ENCODE measurements at regions not wholly inside any gene's neighbourhood (a gene's known extent, or its start where the extent isn't known, plus 50 kb on each side); places are given as distances from the start of the nearest gene placed in this dataset.
"Not testable (repeated sequence)": the region's sequence is repeated elsewhere in the genome, so short reads cannot be mapped to it uniquely, and the experiment has no call there.

- DNase-seq (ENCODE audit: low read depth) = peak; percentile 82
Observed at GRCh38 chr3:94405258-94406035, 342.6 kb downstream of the NSUN3 start.

- DNase-seq (ENCODE audit: low read depth) = no peak
Observed at GRCh38 chr3:94406595-94406994, 343.7 kb downstream of the NSUN3 start.

- DNase-seq (ENCODE audit: low read depth) = not testable (repeated sequence)
Observed at GRCh38 chr3:94412936-94413335, 350.1 kb downstream of the NSUN3 start.

- peak; percentile 66 for DNase-seq (ENCODE audit: low read depth)
Observed at GRCh38 chr3:94413336-94414108, 350.7 kb downstream of the NSUN3 start.

- no peak for DNase-seq (ENCODE audit: low read depth)
Observed at GRCh38 chr3:94414418-94414817, 351.6 kb downstream of the NSUN3 start.

GRCh38 chr3:94416768-94417167, 353.9 kb downstream of the NSUN3 start:
- DNase-seq (ENCODE audit: low read depth) = no peak

GRCh38 chr3:94417963-94418455, 355.1 kb downstream of the NSUN3 start:
- DNase-seq (ENCODE audit: low read depth) = no peak

- peak; percentile 15 for DNase-seq (ENCODE audit: low read depth)
Observed at GRCh38 chr3:94420931-94421330, 358.1 kb downstream of the NSUN3 start.

GRCh38 chr3:94423578-94423977, 360.7 kb downstream of the NSUN3 start:
- DNase-seq (ENCODE audit: low read depth) = no peak

GRCh38 chr3:94429517-94429916, 366.7 kb downstream of the NSUN3 start:
- DNase-seq (ENCODE audit: low read depth) = peak; percentile 6

- DNase-seq (ENCODE audit: low read depth) = no peak
Observed at GRCh38 chr3:94431876-94432570, 369.2 kb downstream of the NSUN3 start.

- DNase-seq (ENCODE audit: low read depth) = peak; percentile 8
Observed at GRCh38 chr3:94433811-94434210, 370.9 kb downstream of the NSUN3 start.

- peak; percentile 83 for DNase-seq (ENCODE audit: low read depth)
Observed at GRCh38 chr3:94440767-94441493, 378.1 kb downstream of the NSUN3 start.

- DNase-seq (ENCODE audit: low read depth) = no peak
Observed at GRCh38 chr3:94441494-94441847, 378.6 kb downstream of the NSUN3 start.

- DNase-seq (ENCODE audit: low read depth) = no peak
Observed at GRCh38 chr3:94453864-94454263, 391.0 kb downstream of the NSUN3 start.

GRCh38 chr3:94459167-94459566, 396.3 kb downstream of the NSUN3 start:
- no peak for DNase-seq (ENCODE audit: low read depth)

- DNase-seq (ENCODE audit: low read depth) = no peak
Observed at GRCh38 chr3:94460931-94461330, 398.1 kb downstream of the NSUN3 start.

- no peak for DNase-seq (ENCODE audit: low read depth)
Observed at GRCh38 chr3:94462931-94463330, 400.1 kb downstream of the NSUN3 start.

- DNase-seq (ENCODE audit: low read depth) = no peak
Observed at GRCh38 chr3:94472511-94472910, 409.6 kb downstream of the NSUN3 start.

- DNase-seq (ENCODE audit: low read depth) = no peak
Observed at GRCh38 chr3:94481226-94481898, 418.5 kb downstream of the NSUN3 start.

- DNase-seq (ENCODE audit: low read depth) = no peak
Observed at GRCh38 chr3:94482686-94483085, 419.8 kb downstream of the NSUN3 start.

Measured in HT1080 (cell line).